HG02610 (cell line): ENCODE measurements at regions not wholly inside any gene's neighbourhood (a gene's known extent, or its start where the extent isn't known, plus 50 kb on each side); places are given as distances from the start of the nearest gene placed in this dataset.

Experiments used
- ATAC-seq: cut with Tn5 transposase; IDR thresholded peaks from one replicate; pipeline ENCODE4 v1.9.1; 2021; ENCODE audit warnings: mild to moderate bottlenecking, moderate library complexity; ENCODE audit not compliant: unreplicated experiment

DNA sequence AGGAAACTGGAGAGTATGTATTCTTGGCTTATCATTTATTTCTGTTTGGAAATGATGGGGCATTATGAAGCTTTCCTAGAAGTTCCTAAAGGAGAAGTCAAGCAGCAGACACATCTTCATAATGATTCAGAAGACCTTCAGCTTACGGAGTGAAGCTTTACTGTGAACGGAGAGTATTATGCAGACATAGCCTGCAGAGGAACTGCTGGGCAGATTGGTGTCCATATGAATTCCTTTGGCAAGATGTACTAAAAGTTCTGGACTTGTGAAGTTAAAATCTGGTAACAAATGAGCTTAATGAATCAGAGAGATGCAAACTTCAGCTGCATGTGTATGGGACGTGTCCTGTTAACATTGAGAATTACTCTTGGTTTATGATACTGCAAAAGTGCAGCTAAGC lies 60.1 kb downstream of the NABP1 start:
- no peak for ATAC-seq

DNA sequence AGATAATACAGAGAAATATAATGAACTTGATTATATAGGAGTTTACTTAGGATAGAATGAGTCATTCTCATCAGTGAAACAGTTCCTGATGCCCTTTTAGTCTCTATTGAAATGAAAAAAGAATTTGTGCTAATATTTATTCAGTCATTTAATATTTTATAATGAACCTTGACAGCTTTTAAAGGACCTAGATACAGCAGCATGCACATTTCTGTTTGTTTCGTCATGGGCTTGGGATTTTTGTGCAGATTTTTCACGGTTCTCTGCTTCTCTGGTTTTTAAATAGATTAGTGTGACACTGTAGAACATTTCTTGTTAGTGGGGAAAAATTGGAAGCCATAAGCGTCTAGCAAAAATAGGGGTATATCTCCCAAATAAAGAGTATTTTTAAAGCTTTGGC lies 60.7 kb downstream of the NABP1 start:
- ATAC-seq, result no peak

DNA sequence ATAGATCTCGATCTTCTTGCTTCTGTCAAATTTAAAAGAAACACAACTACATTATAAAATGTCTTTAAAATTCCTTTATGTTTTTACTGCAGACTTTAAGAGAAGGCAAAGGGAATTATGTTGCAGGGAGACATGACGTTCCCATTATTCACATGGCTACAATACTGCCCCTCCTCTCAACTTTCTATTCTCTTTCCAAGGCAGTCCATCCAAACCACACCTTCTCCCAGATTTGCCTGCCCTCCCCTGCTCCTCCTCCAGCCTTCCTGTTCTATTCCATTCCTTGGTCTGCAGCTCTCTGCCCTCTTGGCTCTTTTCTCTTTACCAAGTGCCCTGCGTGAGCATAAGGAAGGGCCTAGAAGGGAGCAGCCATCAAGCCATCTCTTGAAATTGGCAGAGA lies 61.3 kb downstream of the NABP1 start:
- no peak for ATAC-seq

DNA sequence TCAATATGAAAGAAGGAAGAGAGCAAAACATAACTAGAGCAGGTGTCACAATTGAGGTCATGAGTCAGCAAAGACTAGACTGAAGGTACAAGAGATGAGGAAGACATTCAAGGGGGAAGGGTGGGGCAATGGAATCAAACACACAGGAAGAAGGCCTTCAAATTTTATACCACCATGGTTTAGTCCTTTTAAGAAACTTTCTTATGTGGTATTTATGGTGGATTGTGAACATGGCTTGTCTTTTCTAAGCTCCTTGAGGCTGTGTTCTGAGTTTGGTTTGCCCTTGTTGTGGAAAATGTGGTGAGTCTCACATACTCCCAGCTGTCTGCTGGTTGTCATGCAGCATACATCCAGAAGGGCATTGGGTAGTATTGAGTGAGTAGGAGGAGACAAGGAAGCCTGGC lies 62.1 kb downstream of the NABP1 start:
- ATAC-seq, result peak; percentile 96

DNA sequence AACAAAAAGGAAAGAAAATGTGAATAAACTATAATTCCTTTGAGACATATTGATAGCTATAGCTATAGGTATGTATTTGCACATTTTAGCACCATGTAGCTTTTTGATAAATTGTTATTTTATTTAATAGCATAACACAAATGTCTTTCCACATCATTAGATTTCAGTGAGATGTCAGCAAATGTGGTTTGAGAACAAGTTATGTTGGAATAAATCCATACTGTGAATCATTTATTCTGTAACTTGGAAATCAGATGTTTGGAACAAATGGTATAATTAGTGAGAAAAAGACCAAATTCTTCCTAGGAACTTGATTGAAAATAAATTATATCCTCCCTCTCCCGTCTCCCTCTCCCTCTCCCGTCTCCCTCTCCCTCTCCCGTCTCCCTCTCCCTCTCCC lies 62.8 kb downstream of the NABP1 start:
- no peak for ATAC-seq

DNA sequence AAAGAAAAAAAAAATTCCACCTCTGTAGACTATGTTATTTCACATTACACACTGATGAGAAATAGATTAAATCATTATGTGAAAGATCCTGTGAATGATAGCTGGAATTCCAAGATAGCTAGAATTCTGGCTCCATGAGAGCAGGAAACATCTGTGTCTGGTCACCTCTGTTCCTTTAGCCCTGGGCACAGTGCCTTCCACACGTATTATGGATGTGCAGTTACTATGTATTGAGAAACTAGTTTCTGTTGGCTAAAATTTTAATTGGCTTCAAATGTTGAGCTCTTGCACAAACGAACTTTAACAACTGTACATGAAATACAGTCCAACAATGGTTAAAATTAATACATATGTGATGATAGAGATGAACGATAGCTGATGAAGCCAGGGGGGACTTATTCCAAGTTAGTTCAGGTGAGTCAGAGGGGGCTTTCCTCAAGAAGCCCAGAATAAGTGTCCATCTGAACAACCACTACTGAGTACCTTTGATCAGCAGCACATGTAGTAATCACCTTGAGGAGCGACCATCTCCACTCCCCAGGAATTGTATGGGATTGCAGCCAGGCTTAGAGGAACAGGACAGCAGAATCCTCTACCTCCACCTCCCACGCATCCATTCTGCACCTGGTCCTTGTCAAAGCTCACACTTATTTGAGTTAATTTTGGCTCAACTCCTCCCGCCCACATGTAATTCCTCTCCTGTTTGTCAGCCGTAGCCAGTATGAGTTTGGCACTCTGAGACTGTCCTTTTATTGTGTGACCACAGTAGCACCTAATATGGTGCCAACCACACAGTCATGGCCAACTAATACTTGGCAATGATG lies 68.6 kb downstream of the NABP1 start:
- ATAC-seq, result no peak

DNA sequence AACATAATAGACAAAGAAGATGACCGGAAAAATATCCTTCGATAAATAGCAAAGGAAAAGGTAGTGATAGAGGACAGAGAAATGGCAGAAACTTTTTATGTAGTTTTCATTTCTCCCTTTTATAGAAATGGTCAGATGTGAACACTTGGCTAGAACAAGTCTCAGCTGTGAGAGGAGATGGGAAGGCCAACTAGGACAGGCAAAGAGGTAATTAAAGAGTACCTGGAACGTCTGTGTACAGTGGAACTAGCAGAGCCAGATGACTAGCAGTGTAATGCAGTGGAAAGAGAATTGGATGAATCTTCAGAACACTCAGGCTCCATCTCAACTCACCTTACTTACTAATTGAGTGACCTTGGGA lies 69.2 kb downstream of the NABP1 start:
- no peak for ATAC-seq

DNA sequence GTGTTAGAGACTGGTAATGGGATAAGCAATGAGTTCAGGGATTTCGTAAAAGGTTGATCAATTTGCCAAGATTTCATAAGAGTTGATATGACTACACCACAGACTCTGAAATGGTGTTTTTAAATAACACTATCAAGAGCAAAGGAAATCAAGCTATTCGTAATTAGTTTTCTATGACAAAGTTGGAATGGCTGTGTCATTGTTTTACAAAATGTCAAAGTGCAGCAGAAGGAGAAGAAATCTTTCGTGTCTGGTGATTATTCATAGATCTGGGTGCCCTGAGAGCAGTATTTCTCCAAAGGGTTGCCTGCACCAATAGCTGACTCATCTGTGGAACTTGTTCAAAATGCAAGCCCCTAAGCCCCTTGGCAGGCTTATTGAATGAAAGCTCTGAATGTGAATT lies 70.1 kb downstream of the NABP1 start:
- peak; percentile 51 for ATAC-seq

DNA sequence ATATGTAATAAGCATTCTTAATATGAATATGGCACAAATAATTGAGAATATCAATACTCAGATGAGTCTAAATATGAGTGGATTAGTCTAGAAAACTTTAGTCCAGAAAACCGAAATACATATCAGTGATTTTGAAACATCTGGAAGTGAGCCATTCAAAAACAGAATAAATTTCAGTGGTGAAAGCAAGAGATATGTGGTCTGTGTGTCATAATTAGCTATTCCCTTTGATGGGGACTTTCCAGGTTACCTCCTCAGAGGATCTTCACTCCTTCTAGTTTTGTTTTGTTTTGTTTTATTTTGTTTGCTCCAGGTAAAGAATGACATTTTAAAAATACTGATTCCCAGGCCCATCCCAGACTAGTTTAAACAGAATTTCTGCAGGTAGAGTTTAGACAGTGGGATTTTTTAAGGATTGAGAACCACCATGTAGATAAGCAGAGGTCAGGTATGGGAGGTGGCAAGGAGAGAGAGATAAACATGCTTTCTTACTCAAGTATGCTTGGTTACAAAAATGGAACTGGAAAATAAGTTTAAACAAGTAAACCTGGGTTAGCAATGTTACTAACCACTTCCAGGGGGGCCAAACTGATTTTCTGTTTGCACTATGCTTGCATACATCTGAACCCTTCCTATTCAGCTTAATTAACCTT lies 70.7 kb downstream of the NABP1 start:
- peak; percentile 90 for ATAC-seq

DNA sequence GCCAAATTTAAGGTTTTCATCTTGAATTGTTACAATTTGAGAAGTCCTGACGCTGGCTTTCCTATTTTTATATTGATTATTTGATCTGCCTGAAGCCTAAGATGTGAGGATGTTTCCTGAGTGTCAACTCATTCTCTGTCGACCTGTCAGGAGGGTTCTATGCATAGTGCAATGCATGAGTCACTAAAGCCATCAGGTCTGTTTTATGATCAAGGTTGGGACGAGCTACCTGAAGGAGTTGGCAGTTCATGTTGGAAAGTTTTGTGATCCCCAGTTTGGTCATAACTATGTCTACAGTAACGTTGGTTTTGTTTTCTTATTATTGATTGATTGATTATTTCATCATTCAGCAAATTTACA lies 71.2 kb downstream of the NABP1 start:
- no peak for ATAC-seq

DNA sequence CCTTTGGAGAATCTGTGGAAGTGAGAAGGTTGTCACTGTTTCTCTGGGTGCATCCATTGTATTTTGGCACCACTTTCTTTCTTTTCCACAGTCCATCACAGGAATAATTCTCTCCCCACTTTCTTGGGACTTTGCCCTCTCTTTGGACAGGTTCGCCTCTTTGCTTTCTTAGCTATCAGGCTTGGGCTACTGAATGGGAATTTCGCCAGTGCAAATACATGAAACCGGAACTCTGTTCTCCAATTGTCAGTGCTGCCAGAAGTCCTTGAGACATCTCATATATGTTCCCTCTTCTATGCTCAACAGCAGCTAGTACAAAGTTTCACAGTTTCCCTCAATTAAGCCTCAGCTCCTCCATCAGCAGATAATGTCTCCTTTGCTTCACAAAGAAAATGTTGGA lies 76.2 kb downstream of the NABP1 start:
- no peak for ATAC-seq

DNA sequence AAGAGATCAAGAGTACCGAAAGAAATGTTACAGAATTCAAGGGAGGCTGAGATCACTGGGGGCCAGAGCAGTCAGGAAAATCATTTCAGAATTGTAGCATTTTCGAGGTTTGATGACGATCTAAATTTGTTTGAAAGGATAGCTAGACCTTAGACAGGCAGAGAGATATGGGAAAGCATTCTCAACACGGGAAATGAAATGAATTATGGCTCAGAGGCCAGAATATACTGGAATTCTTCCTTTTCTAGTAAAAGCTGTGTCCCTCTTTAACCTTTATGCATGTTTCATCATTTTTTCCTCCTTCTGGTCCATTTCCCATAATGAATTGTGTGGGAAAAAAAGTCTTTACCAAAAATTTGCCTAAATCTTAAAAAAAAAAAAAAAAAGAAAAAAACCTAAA lies 78.8 kb downstream of the NABP1 start:
- no peak for ATAC-seq

DNA sequence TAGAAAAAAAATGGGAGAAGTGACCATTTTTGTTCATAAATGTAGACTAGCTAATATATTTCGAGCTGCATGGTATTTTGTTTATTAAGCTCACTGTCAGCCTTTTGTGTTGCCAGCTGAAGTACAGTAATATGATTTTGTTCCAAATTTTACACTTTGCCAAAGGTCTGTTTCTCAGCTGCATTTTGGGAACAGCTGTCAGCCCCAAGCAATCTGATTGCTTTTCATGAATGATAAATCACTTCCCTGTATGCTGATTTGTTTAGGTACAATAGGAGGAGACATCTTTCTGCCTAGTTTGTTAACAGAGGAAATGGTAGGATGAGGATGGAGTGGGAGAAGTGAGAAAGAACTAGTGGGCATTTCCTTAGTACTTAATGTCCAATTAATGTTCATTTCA lies 79.3 kb downstream of the NABP1 start:
- no peak for ATAC-seq

DNA sequence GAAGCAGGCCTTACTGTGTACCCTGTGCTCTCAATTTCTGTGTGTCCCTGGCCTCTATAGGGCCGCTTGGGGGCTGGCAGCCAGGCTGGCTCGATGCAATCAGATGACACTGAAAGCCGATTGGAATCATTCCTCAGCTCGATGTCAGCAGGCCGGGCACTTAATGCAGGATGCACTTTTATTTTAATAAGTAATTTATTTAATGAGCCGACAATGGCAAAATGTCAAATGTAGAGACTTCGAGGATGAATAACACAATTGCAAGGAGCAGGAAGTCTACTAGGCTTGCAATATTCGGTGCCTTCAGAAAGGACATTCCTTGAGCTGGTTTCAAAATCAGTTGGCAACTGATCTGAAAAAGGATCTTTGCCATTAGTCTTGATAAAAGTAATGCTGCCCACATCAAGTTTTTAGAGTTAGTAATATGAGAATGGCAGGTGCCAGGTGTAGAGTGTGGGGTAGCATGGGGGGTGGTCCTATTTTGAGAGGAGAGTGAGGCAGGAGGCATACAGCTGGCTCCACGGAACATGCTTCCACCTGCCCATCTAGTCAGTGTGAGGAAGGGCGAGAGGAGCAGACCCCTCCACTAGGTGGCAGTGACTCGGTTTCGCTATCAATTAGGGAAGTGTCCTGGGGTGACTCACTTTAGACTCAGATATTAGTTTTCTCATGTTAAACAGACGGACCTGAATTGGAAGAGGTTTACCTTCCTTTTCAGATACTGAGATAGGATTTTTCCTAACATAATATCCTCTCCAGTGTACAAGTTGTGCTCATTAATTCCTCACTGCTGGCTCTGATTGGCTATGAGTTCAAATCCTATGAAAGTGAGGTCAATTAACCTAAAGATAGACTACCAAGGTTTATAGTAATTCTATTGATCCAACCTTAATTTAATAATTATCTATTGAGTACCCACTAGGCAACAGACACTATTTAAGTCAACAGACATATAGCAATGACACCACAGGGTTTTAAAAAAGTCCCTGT lies 80.9 kb downstream of the NABP1 start:
- peak; percentile 100 for ATAC-seq

DNA sequence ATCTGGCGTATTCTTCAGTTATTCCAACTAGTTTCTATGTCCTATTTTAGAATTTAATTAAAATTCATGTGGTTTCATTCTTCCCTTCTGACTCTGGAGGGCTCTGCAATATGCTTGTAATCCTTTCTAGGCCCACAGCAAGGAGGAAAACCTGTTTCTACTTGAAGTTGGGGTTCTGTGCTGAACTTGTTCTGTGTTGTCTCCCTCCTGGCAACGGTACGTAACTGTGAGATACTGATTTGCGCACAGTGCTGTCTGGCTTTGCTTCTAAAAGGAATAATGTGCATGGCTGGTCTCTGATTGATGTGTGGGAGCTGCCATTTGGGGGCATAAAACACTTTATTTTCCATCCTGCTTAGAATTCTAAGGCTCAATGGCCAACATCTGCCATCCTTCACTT lies 81.7 kb downstream of the NABP1 start:
- ATAC-seq, result no peak

DNA sequence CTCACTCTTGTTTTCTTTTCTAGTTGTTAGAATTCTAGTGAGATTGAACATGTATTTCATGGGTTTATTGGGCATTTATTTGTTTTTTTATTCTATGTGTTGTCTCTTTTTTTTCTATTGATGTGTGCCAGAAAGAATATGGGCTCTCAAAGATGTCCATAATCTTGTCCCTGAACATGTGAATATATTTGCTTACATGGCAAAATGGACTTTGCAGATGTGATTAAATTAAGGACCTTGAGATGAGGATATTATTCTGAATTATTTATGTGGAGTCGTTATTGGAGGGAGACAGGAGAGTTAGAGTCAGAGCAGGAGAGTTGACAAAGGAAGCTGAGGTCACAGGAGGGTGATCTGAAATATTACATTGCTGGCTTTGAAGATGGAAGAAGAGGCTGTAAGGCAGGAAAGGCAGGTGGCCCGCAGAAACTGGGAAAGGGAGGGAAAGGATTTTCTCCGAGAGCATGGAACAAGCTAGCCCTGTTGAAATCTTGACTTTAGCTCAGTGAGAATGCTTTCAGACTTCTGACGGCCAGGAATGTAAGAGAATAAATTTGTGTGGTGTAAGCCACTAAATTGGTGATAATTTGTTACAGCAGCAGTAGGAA lies 82.8 kb downstream of the NABP1 start:
- ATAC-seq, result no peak

DNA sequence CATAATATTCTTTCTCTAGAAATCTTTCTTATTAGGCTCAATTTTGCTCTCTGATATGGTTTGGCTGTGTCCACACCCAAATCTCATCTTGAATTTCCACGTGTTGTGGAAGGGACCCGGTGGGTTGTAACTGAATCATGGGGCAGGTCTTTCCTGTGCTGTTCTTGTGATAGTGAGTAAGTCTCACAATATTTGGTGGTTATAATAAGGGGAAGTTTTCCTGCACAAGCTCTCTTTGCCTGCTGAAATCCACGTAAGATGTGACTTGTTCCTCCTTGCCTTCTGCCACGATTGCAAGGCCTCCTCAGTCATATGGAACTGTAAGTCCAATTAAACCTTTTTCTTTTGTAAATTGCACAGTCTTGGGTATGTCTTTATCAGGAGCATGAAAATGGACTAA lies 73.8 kb downstream of the CAVIN2 start:
- ATAC-seq, result no peak

DNA sequence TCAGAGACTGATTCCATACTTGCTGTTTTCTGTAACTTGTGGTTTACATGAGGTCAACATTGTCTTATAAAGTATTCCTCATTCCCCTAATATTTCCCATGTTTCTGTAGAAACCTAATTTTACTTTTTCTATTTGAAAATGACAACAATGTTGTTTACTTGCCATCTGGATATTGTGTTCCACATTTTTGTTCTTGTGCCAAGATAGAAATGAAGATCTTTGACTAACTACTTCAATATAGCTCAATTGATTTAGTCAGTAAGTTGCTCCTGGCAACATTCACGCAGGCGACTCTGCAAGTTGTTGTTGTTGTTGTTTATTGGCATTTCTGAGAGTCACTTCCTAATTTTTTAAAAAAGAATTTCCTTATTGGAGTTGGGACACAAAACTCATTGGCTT lies 69.5 kb downstream of the CAVIN2 start:
- ATAC-seq, result no peak

DNA sequence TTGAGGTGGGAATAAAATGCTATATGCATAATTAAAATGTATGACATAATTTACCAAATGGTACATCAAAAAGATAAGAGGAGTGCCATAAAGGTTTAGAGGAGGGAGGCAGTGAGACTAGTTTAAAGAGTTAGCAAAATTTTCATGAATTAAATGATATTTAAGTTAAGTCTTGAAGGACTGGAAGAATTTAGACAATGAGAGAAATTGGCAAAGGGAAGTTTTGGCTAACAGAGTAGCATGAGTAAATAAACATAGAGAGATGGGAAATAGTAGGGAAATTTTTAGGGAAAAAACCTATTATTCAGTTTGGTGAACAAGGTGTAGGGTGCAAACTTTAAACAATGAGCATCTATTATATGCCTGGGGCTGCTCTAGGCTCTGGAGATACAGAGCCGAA lies 68.8 kb downstream of the CAVIN2 start:
- no peak for ATAC-seq

DNA sequence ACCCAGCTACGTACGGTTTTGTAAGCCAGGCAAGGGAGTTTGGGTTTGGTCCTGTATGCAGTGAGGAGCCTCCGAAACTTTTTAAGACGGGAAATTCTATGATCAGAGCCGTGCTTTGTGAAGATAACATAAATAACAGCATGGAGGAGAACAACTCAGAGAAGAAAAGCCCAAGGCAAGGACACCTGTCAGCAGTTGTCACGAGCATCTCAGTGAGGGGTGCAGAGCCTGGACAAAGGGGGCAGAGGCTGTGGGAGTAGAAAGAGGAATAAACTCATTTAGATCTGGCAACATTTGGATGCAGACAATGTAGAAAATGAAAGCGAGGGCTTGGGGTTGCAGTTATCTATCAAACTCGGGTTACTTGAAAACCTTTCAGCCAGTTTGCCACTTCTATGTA lies 64.5 kb downstream of the CAVIN2 start:
- no peak for ATAC-seq

DNA sequence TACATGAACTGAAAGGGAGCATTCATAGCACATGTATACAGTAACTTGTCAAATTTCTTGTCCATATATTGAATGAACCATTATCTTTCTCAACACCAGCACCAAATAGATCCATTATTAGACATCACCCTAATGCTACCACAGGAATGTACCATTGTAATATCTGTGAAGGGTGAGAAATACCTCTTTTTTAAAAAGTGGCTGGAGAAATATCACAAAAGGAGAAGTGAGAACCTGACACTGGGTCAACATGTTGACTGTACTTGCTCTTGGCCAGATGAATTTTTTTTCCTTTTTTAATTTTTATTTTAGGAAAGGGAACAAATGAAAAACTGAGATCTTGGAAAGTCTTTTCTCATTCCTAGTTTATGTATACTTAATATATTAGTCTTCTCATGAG lies 63.5 kb downstream of the CAVIN2 start:
- ATAC-seq, result peak; percentile 62
